ENCODE measurements at regions not wholly inside any gene's neighbourhood (a gene's known extent, or its start where the extent isn't known, plus 50 kb on each side); places are given as distances from the start of the nearest gene placed in this dataset.

GRCh38 chr6:105974986-105975385 is 111.2 kb upstream of the PRDM1 start:
- Mint-ChIP-seq H3K4me3 (no peak overlapping the region), H3K27ac (no peak overlapping the region), H3K27me3 (ENCODE audit: low read depth in 3 of 3) (peaks cover 0 to 4% (median 0%) of the 10 kb centered on the region in 3 donors), H3K9me3 (peaks cover 18 to 36% (median 28%) of the 10 kb centered on the region in 7 donors), H3K4me1 (no peaks in the 10 kb centered on the region), H3K36me3 (peaks cover 3% of the 10 kb centered on the region in 2 donors)
- H4K20me1 ChIP-seq (ENCODE audit: insufficient read depth, low read length): no peaks in the 10 kb centered on the region
- no peak overlapping the region for H3K4me2 ChIP-seq (replicated peaks; ENCODE audit: extremely low read depth, low read length, poor library complexity, severe bottlenecking)
- H3K36me3 ChIP-seq (replicated peaks in 1 of 2; ENCODE audit: control insufficient read depth in 1 of 2, insufficient read depth in 2 of 2, low read length in 2 of 2): no peaks in the 10 kb centered on the region
- no peak for DNase-seq
- no peaks in the 10 kb centered on the region for H3K27me3 ChIP-seq (ENCODE audit: control insufficient read depth in 2 of 2, insufficient read depth in 2 of 2, low read length in 2 of 2)
- H3K4me1 ChIP-seq (ENCODE audit: control insufficient read depth in 1 of 2, insufficient read depth in 2 of 2, low read length in 2 of 2): no peaks in the 10 kb centered on the region
- WGBS (ENCODE audit: insufficient coverage): no CpG with 5 or more reads among the region's 2 CpGs
- TF ChIP-seq CTCF (IDR thresholded peaks at IDR 0.05): no peak
- no peaks in the 10 kb centered on the region for H3K79me2 ChIP-seq (ENCODE audit: insufficient read depth, low read length)
- intact Hi-C loops (cut with micrococcal nuclease): no loop called here
- H3K9ac ChIP-seq (ENCODE audit: insufficient read depth, low read length, poor library complexity, severe bottlenecking): no peak overlapping the region
- no peak overlapping the region for H3K4me3 ChIP-seq (replicated peaks in 1 of 3; ENCODE audit: low read depth in 2 of 3, low read length in 3 of 3)
- H3K27ac ChIP-seq (ENCODE audit: low read depth in 1 of 2, low read length in 2 of 2): no peak overlapping the region
- H3K9me3 ChIP-seq (replicated peaks in 1 of 2; ENCODE audit: control insufficient read depth in 1 of 2, insufficient read depth in 1 of 2, low read length in 2 of 2): peaks cover 4 to 18% of the 10 kb centered on the region in 2 donors
- no peak overlapping the region for H2AFZ ChIP-seq (ENCODE audit: insufficient read depth, low read depth, low read length, poor library complexity, severe bottlenecking)

- Histone ChIP-seq H3K4me1 (ENCODE audit: control insufficient read depth in 1 of 2, insufficient read depth in 2 of 2, low read length in 2 of 2) (no peaks in the 10 kb centered on the region), H3K27me3 (ENCODE audit: control insufficient read depth in 2 of 2, insufficient read depth in 2 of 2, low read length in 2 of 2) (no peaks in the 10 kb centered on the region), H2AFZ (ENCODE audit: insufficient read depth, low read depth, low read length, poor library complexity, severe bottlenecking) (no peak overlapping the region), H3K4me2 (replicated peaks; ENCODE audit: extremely low read depth, low read length, poor library complexity, severe bottlenecking) (no peak overlapping the region), H3K9ac (ENCODE audit: insufficient read depth, low read length, poor library complexity, severe bottlenecking) (no peak overlapping the region), H4K20me1 (ENCODE audit: insufficient read depth, low read length) (no peaks in the 10 kb centered on the region), H3K4me3 (replicated peaks in 1 of 3; ENCODE audit: low read depth in 2 of 3, low read length in 3 of 3) (no peak overlapping the region), H3K9me3 (replicated peaks in 1 of 2; ENCODE audit: control insufficient read depth in 1 of 2, insufficient read depth in 1 of 2, low read length in 2 of 2) (peaks cover 4 to 18% of the 10 kb centered on the region in 2 donors), H3K79me2 (ENCODE audit: insufficient read depth, low read length) (no peaks in the 10 kb centered on the region), H3K27ac (ENCODE audit: low read depth in 1 of 2, low read length in 2 of 2) (no peak overlapping the region), H3K36me3 (replicated peaks in 1 of 2; ENCODE audit: control insufficient read depth in 1 of 2, insufficient read depth in 2 of 2, low read length in 2 of 2) (no peaks in the 10 kb centered on the region)
- intact Hi-C loops (cut with micrococcal nuclease): no loop called here
- H3K4me1 Mint-ChIP-seq: peaks cover 4% of the 10 kb centered on the region
- H3K27me3 Mint-ChIP-seq (ENCODE audit: low read depth in 3 of 3): peaks cover 0 to 4% (median 0%) of the 10 kb centered on the region in 3 donors
- DNase-seq: no peak
- H3K4me3 Mint-ChIP-seq: no peak overlapping the region
- TF ChIP-seq CTCF (IDR thresholded peaks at IDR 0.05): no peak
- no CpG with 5 or more reads among the region's 1 CpG for WGBS (ENCODE audit: insufficient coverage)
- H3K36me3 Mint-ChIP-seq: peaks cover 0 to 3% of the 10 kb centered on the region in 2 donors
- peaks cover 18 to 38% (median 29%) of the 10 kb centered on the region in 7 donors for H3K9me3 Mint-ChIP-seq
- H3K27ac Mint-ChIP-seq: no peak overlapping the region
Measured at GRCh38 chr6:105972440-105972839, 113.7 kb upstream of the PRDM1 start.
